ENCODE measurements at regions not wholly inside any gene's neighbourhood (a gene's known extent, or its start where the extent isn't known, plus 50 kb on each side); places are given as distances from the start of the nearest gene placed in this dataset.

GRCh38 chr21:41676198-41676597, 90.7 kb downstream of the RIPK4 start:
- TF ChIP-seq GATA2 (IDR thresholded peaks at IDR 0.05; ENCODE audit: low read depth, low read length) (no peak), GATA3 (IDR thresholded peaks at IDR 0.05; ENCODE audit: low read depth, low read length) (no peak)

- TF ChIP-seq GATA3 (IDR thresholded peaks at IDR 0.05; ENCODE audit: low read depth, low read length) (no peak), GATA2 (IDR thresholded peaks at IDR 0.05; ENCODE audit: low read depth, low read length) (no peak)
Measured at GRCh38 chr21:41675574-41675973, 91.3 kb downstream of the RIPK4 start.

- TF ChIP-seq GATA3 (IDR thresholded peaks at IDR 0.05; ENCODE audit: low read depth, low read length) (no peak), GATA2 (IDR thresholded peaks at IDR 0.05; ENCODE audit: low read depth, low read length) (no peak)
Measured at GRCh38 chr21:41674402-41674801, 92.5 kb downstream of the RIPK4 start.

- TF ChIP-seq GATA3 (IDR thresholded peaks at IDR 0.05; ENCODE audit: low read depth, low read length) (no peak), GATA2 (IDR thresholded peaks at IDR 0.05; ENCODE audit: low read depth, low read length) (no peak)
Measured at GRCh38 chr21:41673596-41674335, 93.1 kb downstream of the RIPK4 start.

- TF ChIP-seq GATA3 (IDR thresholded peaks at IDR 0.05; ENCODE audit: low read depth, low read length) (no peak), GATA2 (IDR thresholded peaks at IDR 0.05; ENCODE audit: low read depth, low read length) (no peak)
Measured at GRCh38 chr21:41673071-41673470, 93.8 kb downstream of the RIPK4 start.

- TF ChIP-seq GATA3 (IDR thresholded peaks at IDR 0.05; ENCODE audit: low read depth, low read length) (no peak), GATA2 (IDR thresholded peaks at IDR 0.05; ENCODE audit: low read depth, low read length) (no peak)
Measured at GRCh38 chr21:41672543-41672915, 94.3 kb downstream of the RIPK4 start.

- TF ChIP-seq GATA2 (IDR thresholded peaks at IDR 0.05; ENCODE audit: low read depth, low read length) (no peak), GATA3 (IDR thresholded peaks at IDR 0.05; ENCODE audit: low read depth, low read length) (no peak)
Measured at GRCh38 chr21:41671859-41672542, 94.9 kb downstream of the RIPK4 start.

GRCh38 chr21:41671212-41671762, 95.6 kb downstream of the RIPK4 start:
- TF ChIP-seq GATA2 (IDR thresholded peaks at IDR 0.05; ENCODE audit: low read depth, low read length) (no peak), GATA3 (IDR thresholded peaks at IDR 0.05; ENCODE audit: low read depth, low read length) (no peak)

GRCh38 chr21:41670056-41670805, 96.6 kb downstream of the RIPK4 start:
- TF ChIP-seq GATA2 (IDR thresholded peaks at IDR 0.05; ENCODE audit: low read depth, low read length) = no peak
- no peak for TF ChIP-seq GATA3 (IDR thresholded peaks at IDR 0.05; ENCODE audit: low read depth, low read length)

GRCh38 chr21:41669533-41669830, 97.4 kb downstream of the RIPK4 start:
- TF ChIP-seq GATA3 (IDR thresholded peaks at IDR 0.05; ENCODE audit: low read depth, low read length) = no peak
- TF ChIP-seq GATA2 (IDR thresholded peaks at IDR 0.05; ENCODE audit: low read depth, low read length) = no peak

GRCh38 chr21:41668686-41669532, 97.9 kb downstream of the RIPK4 start:
- TF ChIP-seq GATA3 (IDR thresholded peaks at IDR 0.05; ENCODE audit: low read depth, low read length) (no peak), GATA2 (IDR thresholded peaks at IDR 0.05; ENCODE audit: low read depth, low read length) (no peak)

- no peak for TF ChIP-seq GATA3 (IDR thresholded peaks at IDR 0.05; ENCODE audit: low read depth, low read length)
- TF ChIP-seq GATA2 (IDR thresholded peaks at IDR 0.05; ENCODE audit: low read depth, low read length) = no peak
Measured at GRCh38 chr21:41668051-41668541, 98.8 kb downstream of the RIPK4 start.

- no peak for TF ChIP-seq GATA3 (IDR thresholded peaks at IDR 0.05; ENCODE audit: low read depth, low read length)
- TF ChIP-seq GATA2 (IDR thresholded peaks at IDR 0.05; ENCODE audit: low read depth, low read length) = no peak
Measured at GRCh38 chr21:41667136-41667535, 99.7 kb downstream of the RIPK4 start.
